K562 (cell line): ENCODE measurements at regions not wholly inside any gene's neighbourhood (a gene's known extent, or its start where the extent isn't known, plus 50 kb on each side); places are given as distances from the start of the nearest gene placed in this dataset.

ENCODE experiments used
- ATAC-seq: fragments of 200-7000 bp; cut with Tn5 transposase; 3 replicates; pipeline ENCODE4 v1.9.1; 2020; ENCODE audit warnings: moderate library complexity
- BruUV-seq: library from RNA; stranded (reverse); fragments of 400-500 nt; replicated peaks from 2 replicates; lab custom pipeline; 2021; lab: Mats Ljungman, UMichigan
- CTCF ChIA-PET: fragments of 300-600 bp; formaldehyde crosslinking; extraction: SDS; loops from one replicate; lab custom pipeline; 2021; ENCODE audit warnings: low intra/inter-chr PET ratio; lab: Yijun Ruan, JAX
- POLR2A ChIA-PET: fragments of 300-600, 350-650 bp; sonication (Branson Sonifier 250); formaldehyde crosslinking; extraction: SDS; loops from one replicate; lab custom pipeline; 2021; ENCODE audit warnings: antibody characterized with exemption, inconsistent platforms; lab: Yijun Ruan, JAX
- DNase-seq, 4 experiments: peaks; one replicate each; pipeline versions ENCODE4 v3.0.0 to v3.0.0-alpha.2; 2011 to 2018; ENCODE audit warnings: low spot score in 3 of 4, mixed read lengths in 3 of 4; ENCODE audit errors: extremely low read depth in 1 of 4
- FAIRE-seq: peaks from 2 replicates; lab custom pipeline; 2011; peaks lifted over from hg19 to GRCh38; lab: Jason Lieb, UNC
- H2AFZ ChIP-seq: 2 replicates; pipeline ENCODE4 v1.6.0; 2011; ENCODE audit warnings: low read depth, low read length, control low read depth, inconsistent platforms
- H3K27ac ChIP-seq: fragments of 200-600 bp; 3 replicates; pipeline ENCODE4 v1.8.0; 2011; ENCODE audit warnings: low read depth, mild to moderate bottlenecking, control low read depth, inconsistent platforms, low read length, moderate library complexity, mixed read lengths; ENCODE audit errors: extremely low read depth
- H3K27me3 ChIP-seq, 2 experiments: fragments of 300-600 bp in 1 of 2; 2 replicates in 1 of 2; 3 replicates in 1 of 2; pipeline versions ENCODE4 v1.6.0 to v1.8.0; 2011; ENCODE audit warnings: inconsistent platforms in 2 of 2, low read length in 2 of 2, mild to moderate bottlenecking in 1 of 2, mixed read lengths in 1 of 2, moderate library complexity in 1 of 2; ENCODE audit not compliant: control insufficient read depth in 2 of 2, insufficient read depth in 2 of 2
- H3K36me3 ChIP-seq: fragments of 300-600 bp; 3 replicates; pipeline ENCODE4 v1.8.0; 2011; ENCODE audit warnings: mild to moderate bottlenecking, low read length, inconsistent platforms; ENCODE audit not compliant: control insufficient read depth, insufficient read depth
- H3K4me1 ChIP-seq, 2 experiments: fragments of 200-600 bp in 1 of 2; replicated peaks in 1 of 2; 2 replicates in 1 of 2; 3 replicates in 1 of 2; pipeline versions ENCODE4 v1.5.1 to v1.8.0; 2011; ENCODE audit warnings: inconsistent platforms in 2 of 2, low read length in 2 of 2, mild to moderate bottlenecking in 1 of 2, mixed read lengths in 1 of 2, moderate library complexity in 1 of 2; ENCODE audit not compliant: control insufficient read depth in 2 of 2, insufficient read depth in 2 of 2
- H3K4me2 ChIP-seq: 2 replicates; pipeline ENCODE4 v1.6.1; 2011; ENCODE audit warnings: low read length, control low read depth, inconsistent platforms, mixed read lengths; ENCODE audit not compliant: insufficient read depth
- H3K4me3 ChIP-seq: fragments of 200-600 bp; sonication (generic), shearing (Covaris generic); 2 replicates; pipeline ENCODE4 v1.5.1; 2016; ENCODE audit warnings: control low read depth, inconsistent platforms
- H3K79me2 ChIP-seq: fragments of 200-600 bp; 3 replicates; pipeline ENCODE4 v1.8.0; 2011; ENCODE audit warnings: low read length, inconsistent platforms; ENCODE audit not compliant: control insufficient read depth, insufficient read depth
- H3K9ac ChIP-seq, 2 experiments: 2 replicates each; pipeline versions ENCODE4 v1.6.0 to v1.6.1; 2011; ENCODE audit warnings: low read depth in 2 of 2, low read length in 2 of 2, control low read depth in 1 of 2, inconsistent platforms in 1 of 2, mild to moderate bottlenecking in 1 of 2, mixed read lengths in 1 of 2; ENCODE audit not compliant: insufficient read depth in 1 of 2
- H3K9me1 ChIP-seq: one replicate; pipeline ENCODE4 v1.6.0; 2011; ENCODE audit warnings: inconsistent platforms, mild to moderate bottlenecking, low read length, moderate library complexity; ENCODE audit not compliant: control insufficient read depth, insufficient read depth
- H3K9me3 ChIP-seq: replicated peaks from 2 replicates; pipeline ENCODE4 v1.5.1; 2011; ENCODE audit warnings: low read depth, low read length, inconsistent platforms; ENCODE audit not compliant: control insufficient read depth, insufficient read depth
- H4K20me1 ChIP-seq: replicated peaks from 2 replicates; pipeline ENCODE4 v1.6.1; 2011; ENCODE audit warnings: low read length, inconsistent platforms, mixed read lengths; ENCODE audit not compliant: control insufficient read depth, insufficient read depth
- FOXM1 ChIP-seq, 2 experiments: fragments of 450-650 bp in 1 of 2; sonication (generic) in 1 of 2; formaldehyde crosslinking in 1 of 2; IDR thresholded peaks; 2 replicates each; pipeline versions ENCODE4 v1.6.1 to v1.9.0; 2017 to 2022; ENCODE audit warnings: low read depth in 2 of 2, mild to moderate bottlenecking in 2 of 2, missing genetic modification reagents in 1 of 2, moderate library complexity in 1 of 2
- GABPA ChIP-seq: fragments of 200-800 bp; sonication (Bioruptor generic); conservative IDR thresholded peaks from 2 replicates; pipeline ENCODE4 v1.6.1; 2016; ENCODE audit warnings: low read depth, missing genetic modification characterization, missing compliant biosample characterization
- RCOR1 ChIP-seq, 2 experiments: IDR thresholded peaks; 2 replicates each; pipeline ENCODE4 v1.6.1; 2012; ENCODE audit warnings: low read depth in 2 of 2, low read length in 2 of 2, borderline replicate concordance in 1 of 2, improper control_type of control experiment in 1 of 2
- ZNF239 ChIP-seq: fragments of 250-450 bp; sonication (Bioruptor Pico); IDR thresholded peaks from 2 replicates; pipeline ENCODE4 v1.4.0; 2020; ENCODE audit warnings: mild to moderate bottlenecking
- WGBS: fragments of 100-300 bp; shearing (Covaris generic); methylation state at CpG from one replicate; pipeline ENCODE4 v1.1.6; 2016; ENCODE audit warnings: low coverage, mixed read lengths; ENCODE audit not compliant: insufficient coverage; ENCODE audit errors: missing lambda C conversion rate; 5-methylcytosine and 5-hydroxymethylcytosine counted together
- in situ Hi-C: fragments of 300-500 bp; cut with MboI; formaldehyde crosslinking; loops from 4 replicates; pipeline ENCODE4 v1.15.0; 2018; ENCODE audit warnings: inconsistent platforms, mixed read lengths
- intact Hi-C: fragments of 100-400 bp; cut with micrococcal nuclease; formaldehyde crosslinking; loops from 2 replicates; pipeline ENCODE4 v1.14.2; 2022

- POLR2A ChIA-PET: no interaction called here
- no peaks in the 10 kb centered on the region for H3K79me2 ChIP-seq
- no peak overlapping the region for H2AFZ ChIP-seq
- WGBS: 0% methylated on average over 2 of the region's 2 CpGs
- H4K20me1 ChIP-seq: no peaks in the 10 kb centered on the region
- H3K27ac ChIP-seq: no peak overlapping the region
- ATAC-seq (no peak), FAIRE-seq (no peak), DNase-seq (no peak)
- CTCF ChIA-PET: no interaction called here
- H3K9me1 ChIP-seq: no peaks in the 10 kb centered on the region
- no peaks in the 10 kb centered on the region for H3K36me3 ChIP-seq
- in situ Hi-C loops (no loop called here), intact Hi-C loops (no loop called here)
- H3K4me3 ChIP-seq: no peak overlapping the region
- no peak overlapping the region for H3K4me2 ChIP-seq
- no peak for TF ChIP-seq FOXM1 (IDR thresholded peaks at IDR 0.05; ENCODE audit: low read depth)
- TF ChIP-seq FOXM1 (CRISPR knock-in tag; IDR thresholded peaks at IDR 0.05; ENCODE audit: low read depth): no peak
- no peak for TF ChIP-seq GABPA
- no peaks in the 10 kb centered on the region for H3K9me3 ChIP-seq
- no TSS peak for BruUV-seq
- H3K27me3 ChIP-seq: no peaks in the 10 kb centered on the region; a peak in 1 of 5 replicates
- no peaks in the 10 kb centered on the region for H3K4me1 ChIP-seq
- no peak overlapping the region for H3K9ac ChIP-seq
Observed at GRCh38 chr4:41400296-41400695, 137.7 kb upstream of the LIMCH1 start.

- Histone ChIP-seq H3K27ac (no peak overlapping the region), H3K4me3 (no peak overlapping the region), H3K9me1 (no peaks in the 10 kb centered on the region), H3K27me3 (no peaks in the 10 kb centered on the region; a peak in 1 of 5 replicates), H3K36me3 (no peaks in the 10 kb centered on the region), H3K79me2 (no peaks in the 10 kb centered on the region), H3K9me3 (no peaks in the 10 kb centered on the region), H3K9ac (no peak overlapping the region), H3K4me1 (no peaks in the 10 kb centered on the region), H3K4me2 (no peak overlapping the region), H4K20me1 (no peaks in the 10 kb centered on the region), H2AFZ (no peak overlapping the region)
- no peak for FAIRE-seq
- no peak for DNase-seq
- no TSS peak for BruUV-seq
- ChIA-PET CTCF (no interaction called here), POLR2A (no interaction called here)
- 0% methylated on average over 4 of the region's 4 CpGs for WGBS
- peak; percentile 72 for TF ChIP-seq ZNF239 (CRISPR knock-in tag)
- no peak for TF ChIP-seq RCOR1 (IDR thresholded peaks at IDR 0.05; ENCODE audit: borderline replicate concordance in 1 of 2, low read depth in 2 of 2, low read length in 2 of 2)
- intact Hi-C loops (no loop called here), in situ Hi-C loops (no loop called here)
- no peak for ATAC-seq
Observed at GRCh38 chr4:41405464-41406112, 132.4 kb upstream of the LIMCH1 start.
